NCI-H2196 treated with DMSO at 0.1 percent for 48 hours (cell line): ENCODE measurements at regions not wholly inside any gene's neighbourhood (a gene's known extent, or its start where the extent isn't known, plus 50 kb on each side); places are given as distances from the start of the nearest gene placed in this dataset.
"Not testable (repeated sequence)": the region's sequence is repeated elsewhere in the genome, so short reads cannot be mapped to it uniquely, and the experiment has no call there.

Source experiments
- DNase-seq: peaks from one replicate; lab custom pipeline; 2025; ENCODE audit not compliant: unreplicated experiment; lab: John Stamatoyannopoulos, UW

- DNase-seq = no peak
Observed at GRCh38 chr12:75766263-75767160, 255.1 kb upstream of the KRR1 start.

- no peak for DNase-seq
Observed at GRCh38 chr12:75765170-75766059, 254.0 kb upstream of the KRR1 start.

GRCh38 chr12:75764091-75764841, 252.9 kb upstream of the KRR1 start:
- no peak for DNase-seq

GRCh38 chr12:75760573-75761294, 249.3 kb upstream of the KRR1 start:
- no peak for DNase-seq

GRCh38 chr12:75759842-75760572, 248.6 kb upstream of the KRR1 start:
- no peak for DNase-seq

GRCh38 chr12:75759196-75759595, 247.8 kb upstream of the KRR1 start:
- DNase-seq = no peak

GRCh38 chr12:75756771-75757170, 245.4 kb upstream of the KRR1 start:
- no peak for DNase-seq

GRCh38 chr12:75756111-75756510, 244.7 kb upstream of the KRR1 start:
- DNase-seq = no peak

GRCh38 chr12:75754698-75755097, 243.3 kb upstream of the KRR1 start:
- DNase-seq = no peak

- DNase-seq = no peak
Observed at GRCh38 chr12:75754141-75754540, 242.7 kb upstream of the KRR1 start.

- DNase-seq = no peak
Observed at GRCh38 chr12:75751769-75752471, 240.5 kb upstream of the KRR1 start.

- DNase-seq = no peak
Observed at GRCh38 chr12:75750716-75751306, 239.4 kb upstream of the KRR1 start.

GRCh38 chr12:75748990-75749389, 237.6 kb upstream of the KRR1 start:
- DNase-seq = not testable (repeated sequence)

- no peak for DNase-seq
Observed at GRCh38 chr12:75748136-75748535, 236.7 kb upstream of the KRR1 start.

- DNase-seq = no peak
Observed at GRCh38 chr12:75747572-75748021, 236.2 kb upstream of the KRR1 start.

- DNase-seq = no peak
Observed at GRCh38 chr12:75746621-75747020, 235.2 kb upstream of the KRR1 start.

- DNase-seq = no peak
Observed at GRCh38 chr12:75744607-75745256, 233.3 kb upstream of the KRR1 start.

GRCh38 chr12:75742961-75743360, 231.6 kb upstream of the KRR1 start:
- DNase-seq = no peak
